NCI-H1436 (cell line): ENCODE measurements at regions not wholly inside any gene's neighbourhood (a gene's known extent, or its start where the extent isn't known, plus 50 kb on each side); places are given as distances from the start of the nearest gene placed in this dataset.

Source experiments
- DNase-seq: peaks from one replicate; lab custom pipeline; 2025; lab: John Stamatoyannopoulos, UW

- no peak for DNase-seq
These were observed 99.0 kb upstream of the KAZN start for GRCh38 chr1:14499312-14500040.

- DNase-seq: no peak
These were observed 98.4 kb upstream of the KAZN start for GRCh38 chr1:14500041-14500440.

GRCh38 chr1:14500912-14501311 lies 97.6 kb upstream of the KAZN start:
- DNase-seq: no peak

- no peak for DNase-seq
These were observed 94.0 kb upstream of the KAZN start for GRCh38 chr1:14504517-14504916.

- DNase-seq: no peak
These were observed 91.8 kb upstream of the KAZN start for GRCh38 chr1:14506471-14507255.

- DNase-seq: no peak
These were observed 91.2 kb upstream of the KAZN start for GRCh38 chr1:14507262-14507661.

GRCh38 chr1:14508613-14509012 lies 89.9 kb upstream of the KAZN start:
- no peak for DNase-seq

GRCh38 chr1:14511166-14511680 lies 87.3 kb upstream of the KAZN start:
- DNase-seq: no peak

- no peak for DNase-seq
These were observed 86.5 kb upstream of the KAZN start for GRCh38 chr1:14511796-14512585.

GRCh38 chr1:14513111-14513510 lies 85.4 kb upstream of the KAZN start:
- no peak for DNase-seq

- DNase-seq: no peak
These were observed 83.7 kb upstream of the KAZN start for GRCh38 chr1:14514739-14515138.

- DNase-seq: no peak
These were observed 81.3 kb upstream of the KAZN start for GRCh38 chr1:14516974-14517840.

GRCh38 chr1:14517841-14518180 lies 80.7 kb upstream of the KAZN start:
- peak; percentile 15 for DNase-seq

GRCh38 chr1:14519976-14520375 lies 78.5 kb upstream of the KAZN start:
- DNase-seq: no peak

- DNase-seq: no peak
These were observed 77.8 kb upstream of the KAZN start for GRCh38 chr1:14520514-14521163.

- no peak for DNase-seq
These were observed 76.9 kb upstream of the KAZN start for GRCh38 chr1:14521622-14522021.

- no peak for DNase-seq
These were observed 76.2 kb upstream of the KAZN start for GRCh38 chr1:14522077-14522925.

GRCh38 chr1:14522926-14523241 lies 75.6 kb upstream of the KAZN start:
- DNase-seq: peak; percentile 3

GRCh38 chr1:14524826-14525636 lies 73.5 kb upstream of the KAZN start:
- no peak for DNase-seq
